Islet precursor cell (in vitro differentiated cells): ENCODE measurements at regions not wholly inside any gene's neighbourhood (a gene's known extent, or its start where the extent isn't known, plus 50 kb on each side); places are given as distances from the start of the nearest gene placed in this dataset.
"Not testable (repeated sequence)": the region's sequence is repeated elsewhere in the genome, so short reads cannot be mapped to it uniquely, and the experiment has no call there.

ENCODE experiments used
- DNase-seq: peaks from one replicate; pipeline ENCODE4 v3.0.0-alpha.2; 2018

DNA sequence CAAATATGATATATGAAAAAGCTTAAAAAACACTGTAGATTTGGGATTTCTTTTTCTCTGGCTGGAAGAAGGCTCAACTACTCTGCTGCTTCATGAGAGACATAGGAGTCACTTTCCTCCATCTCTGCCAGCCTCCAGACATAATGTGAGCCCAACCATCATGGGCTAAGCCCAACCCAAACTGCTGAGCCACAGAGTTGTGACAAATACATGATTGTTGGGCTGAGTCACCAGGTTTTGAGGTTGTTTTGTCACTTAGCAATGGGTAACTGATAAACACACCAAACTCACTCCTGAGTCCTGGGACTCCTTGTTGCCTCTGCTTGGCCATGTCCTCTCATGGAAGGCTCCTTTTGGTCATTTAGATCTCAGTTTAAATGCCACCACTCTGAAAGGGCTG lies 381.8 kb upstream of the FZD8 start:
- DNase-seq: peak; percentile 91

DNA sequence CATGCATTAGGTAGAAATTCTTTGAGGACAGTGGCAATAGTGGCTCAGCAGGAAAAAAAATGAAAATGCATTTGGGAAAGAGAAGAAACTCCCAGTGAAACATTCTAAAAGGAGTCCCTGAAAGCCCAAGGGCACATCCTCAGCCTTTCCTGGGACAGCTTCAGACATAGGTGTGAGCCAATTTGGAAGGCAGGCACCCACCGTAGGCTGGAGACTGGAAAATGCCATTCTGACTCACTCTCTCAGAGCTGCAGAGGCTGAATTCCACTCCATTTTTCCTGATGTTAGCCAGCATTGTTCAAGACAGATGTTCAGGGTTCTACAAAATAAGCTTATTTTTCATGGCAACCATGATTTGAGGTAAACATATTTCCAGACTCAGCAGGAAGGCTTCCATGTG lies 379.0 kb upstream of the FZD8 start:
- peak; percentile 85 for DNase-seq

DNA sequence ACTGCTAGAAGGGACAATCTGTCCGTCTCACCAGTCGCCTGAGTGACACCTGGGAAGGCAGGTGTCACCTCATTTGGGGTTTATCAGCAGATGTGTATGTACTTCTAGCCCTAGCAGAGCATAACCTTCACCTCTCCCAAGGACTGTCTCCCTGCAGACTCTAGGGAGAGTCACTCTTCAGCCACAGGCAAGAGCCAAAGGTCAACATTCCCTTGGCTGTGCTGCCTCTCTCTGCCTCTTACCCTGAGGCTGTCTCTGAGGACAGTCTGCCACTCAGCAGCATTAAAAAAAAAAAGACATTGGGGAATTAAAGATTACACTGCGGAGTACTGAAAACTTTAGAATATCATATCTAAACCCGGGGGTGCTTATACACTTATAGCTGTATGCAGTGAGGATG lies 377.7 kb upstream of the FZD8 start:
- DNase-seq: peak; percentile 74

DNA sequence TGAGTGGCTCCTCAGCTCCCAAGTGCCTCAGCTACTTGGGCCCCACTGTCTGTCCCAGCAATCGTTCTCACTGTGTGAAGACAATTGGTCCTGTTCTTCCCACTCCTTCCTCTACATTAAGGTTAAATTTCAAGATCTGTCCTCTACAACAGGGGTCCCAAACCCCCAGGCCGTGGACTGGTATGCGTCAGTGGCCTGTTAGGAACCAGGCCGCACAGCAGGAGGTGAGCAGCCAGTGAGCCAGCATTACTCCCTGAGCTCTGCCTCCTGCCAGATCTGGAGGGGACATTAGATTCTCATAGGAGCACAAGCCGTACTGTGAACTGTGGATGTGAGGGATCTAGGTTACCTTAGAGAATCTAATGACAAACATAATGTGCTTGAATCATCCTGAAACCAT lies 376.9 kb upstream of the FZD8 start:
- DNase-seq: peak; percentile 87

DNA sequence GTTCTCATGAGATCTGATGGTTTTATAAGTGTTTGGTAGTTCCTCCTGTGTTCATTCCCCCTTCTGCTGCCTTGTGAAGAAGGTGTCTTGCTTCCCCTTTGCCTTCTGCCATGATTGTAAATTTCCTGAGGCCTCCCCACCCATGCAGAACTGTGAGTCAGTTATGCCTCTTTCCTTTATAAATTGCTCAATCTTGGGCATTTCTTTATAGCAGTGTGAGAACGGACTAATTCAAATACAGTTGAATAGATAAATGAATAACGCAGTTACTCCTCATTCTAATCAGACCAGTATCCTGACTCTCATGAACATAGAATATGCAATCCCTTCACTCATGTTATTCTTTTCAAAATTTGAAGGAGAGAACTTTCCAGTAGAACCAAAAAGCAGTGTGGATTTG lies 375.0 kb upstream of the FZD8 start:
- no peak for DNase-seq

DNA sequence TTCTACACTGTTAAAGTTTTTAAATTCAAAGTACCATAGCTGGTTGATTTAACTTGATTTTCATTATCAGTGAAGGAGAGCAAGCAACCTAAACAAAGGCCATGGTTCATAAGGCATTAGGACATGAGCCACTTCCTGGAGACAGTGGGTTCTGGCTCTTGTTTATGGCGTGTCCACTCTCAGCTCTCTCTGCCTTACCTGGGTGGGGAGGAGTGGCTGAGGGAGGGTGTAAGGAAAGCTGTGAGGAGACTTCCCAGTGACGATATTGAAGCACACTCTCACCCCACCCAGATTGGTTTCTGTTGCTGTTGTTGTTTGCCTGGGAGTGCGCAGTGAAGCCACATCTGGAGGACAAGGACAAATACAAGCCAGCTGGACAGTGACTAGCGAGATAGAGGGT lies 365.3 kb upstream of the FZD8 start:
- no peak for DNase-seq

DNA sequence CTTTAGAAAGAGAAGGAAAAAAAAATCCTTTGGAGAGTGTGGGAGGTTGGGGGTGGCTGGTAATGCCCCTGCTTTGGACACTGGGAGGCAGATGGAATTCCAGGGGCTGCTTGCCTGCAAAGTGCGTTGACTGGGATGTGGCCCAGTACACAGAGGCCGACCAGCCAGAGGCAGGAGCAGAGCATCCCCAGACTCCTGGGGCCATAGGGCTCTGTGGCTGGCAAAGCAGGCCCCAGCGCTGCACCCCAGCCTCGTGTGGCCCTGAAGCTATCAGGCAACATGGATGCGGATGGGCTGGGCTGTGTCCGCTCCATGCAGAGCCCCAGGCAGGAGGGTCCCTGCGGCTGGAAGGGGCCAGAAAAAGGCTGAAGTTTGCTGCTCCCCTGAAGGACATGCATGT lies 361.6 kb upstream of the FZD8 start:
- no peak for DNase-seq

DNA sequence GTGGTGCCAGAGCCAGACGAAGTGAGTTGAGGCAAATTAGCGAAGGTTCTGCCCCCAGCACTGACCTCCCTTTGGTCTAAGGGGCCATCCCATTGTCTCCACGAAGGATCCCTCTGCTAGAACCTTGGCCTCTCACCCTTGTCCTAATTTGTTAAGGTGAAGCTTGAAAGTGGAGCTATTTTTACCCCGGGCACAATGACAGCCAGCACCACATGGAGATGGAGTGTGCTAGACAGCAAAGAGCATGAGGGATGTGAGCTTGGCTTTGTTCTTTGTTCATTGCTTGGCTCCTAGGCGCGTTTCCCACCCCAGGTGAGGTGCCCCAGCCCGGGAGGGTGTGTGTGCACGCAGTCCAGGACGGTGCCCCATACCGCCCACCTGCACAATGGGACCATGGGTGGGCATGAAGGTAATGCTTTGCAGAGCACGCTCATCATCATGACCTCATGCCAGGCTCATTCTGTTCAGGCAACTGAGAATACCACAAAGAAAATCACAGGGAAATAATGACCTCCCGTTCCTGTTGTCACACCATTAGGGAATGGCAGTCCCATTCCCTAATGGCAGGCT lies 361.0 kb upstream of the FZD8 start:
- DNase-seq: no peak

DNA sequence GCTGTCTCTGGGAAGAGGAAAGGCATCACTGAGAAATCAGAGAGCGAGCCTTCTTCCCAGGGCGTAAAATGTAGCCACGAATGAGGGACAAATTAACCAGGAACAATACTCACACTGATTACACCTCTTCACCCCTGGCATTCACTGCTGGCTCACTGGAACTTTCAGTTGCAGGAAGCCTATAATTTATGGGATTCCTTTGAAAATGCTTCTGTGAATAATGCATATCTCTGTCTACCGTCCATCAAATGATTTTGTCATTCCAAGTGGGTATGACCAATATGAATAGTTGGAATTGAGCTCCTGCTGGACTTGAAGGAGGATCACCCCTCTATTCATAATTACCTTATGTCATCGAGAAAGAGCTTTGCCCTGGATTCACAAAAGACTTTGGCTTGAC lies 360.3 kb upstream of the FZD8 start:
- DNase-seq: no peak

DNA sequence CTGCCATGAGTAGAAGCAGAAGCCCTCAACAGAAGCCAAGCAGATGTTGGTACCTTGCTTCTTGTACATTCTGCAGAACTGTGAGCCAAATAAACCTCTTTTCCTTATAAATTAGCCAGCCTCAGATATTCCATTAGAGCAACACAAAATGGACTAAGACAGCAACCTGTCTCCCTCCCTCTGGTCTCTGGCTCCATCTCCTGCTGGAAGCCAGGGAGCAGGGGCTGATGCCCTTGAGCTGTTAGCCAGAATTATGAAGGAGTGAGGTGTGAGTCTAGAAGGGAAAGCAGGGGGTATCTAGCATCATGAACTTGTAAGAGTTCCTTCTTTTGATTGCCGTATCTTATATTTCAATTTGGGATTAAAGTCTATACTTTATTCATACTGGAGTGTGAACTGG lies 358.7 kb upstream of the FZD8 start:
- not testable (repeated sequence) for DNase-seq

DNA sequence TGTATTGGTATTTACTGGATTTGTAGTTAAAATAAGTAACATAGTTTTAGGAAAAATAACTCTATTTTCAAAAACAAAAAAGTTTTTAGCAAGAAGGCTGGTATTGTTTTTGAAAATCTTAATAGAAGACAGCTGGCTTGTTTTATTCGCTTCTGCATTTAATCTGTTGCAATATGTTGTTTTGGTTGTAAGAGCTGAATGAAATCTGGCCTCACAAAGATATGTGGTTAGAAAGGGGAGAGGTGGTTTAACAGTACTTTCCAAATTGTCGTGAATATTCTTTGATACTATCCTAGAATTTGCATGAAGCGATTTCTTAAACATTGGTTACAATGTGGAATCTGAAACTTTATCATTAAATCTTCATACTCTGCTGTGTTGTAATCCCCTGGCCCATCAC lies 355.9 kb upstream of the FZD8 start:
- DNase-seq: no peak

DNA sequence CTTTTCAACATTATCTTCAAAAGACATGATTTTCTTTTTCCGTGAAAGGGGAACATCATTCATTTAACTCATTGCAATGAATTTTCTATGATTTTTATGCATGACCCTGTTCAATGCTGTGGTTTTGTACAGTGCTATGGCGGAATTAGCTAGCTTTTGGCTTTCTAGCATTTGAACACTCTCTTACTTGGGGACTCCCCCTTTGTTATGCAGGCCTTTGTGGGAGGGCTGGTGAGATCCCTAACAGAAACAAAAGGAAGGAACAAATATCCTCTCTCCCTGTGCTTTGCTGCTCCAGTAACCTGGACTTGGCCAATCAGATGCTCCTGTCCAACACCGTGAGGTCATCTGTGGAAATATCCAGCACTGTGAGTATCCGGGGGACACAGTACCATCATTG lies 353.4 kb upstream of the FZD8 start:
- no peak for DNase-seq

DNA sequence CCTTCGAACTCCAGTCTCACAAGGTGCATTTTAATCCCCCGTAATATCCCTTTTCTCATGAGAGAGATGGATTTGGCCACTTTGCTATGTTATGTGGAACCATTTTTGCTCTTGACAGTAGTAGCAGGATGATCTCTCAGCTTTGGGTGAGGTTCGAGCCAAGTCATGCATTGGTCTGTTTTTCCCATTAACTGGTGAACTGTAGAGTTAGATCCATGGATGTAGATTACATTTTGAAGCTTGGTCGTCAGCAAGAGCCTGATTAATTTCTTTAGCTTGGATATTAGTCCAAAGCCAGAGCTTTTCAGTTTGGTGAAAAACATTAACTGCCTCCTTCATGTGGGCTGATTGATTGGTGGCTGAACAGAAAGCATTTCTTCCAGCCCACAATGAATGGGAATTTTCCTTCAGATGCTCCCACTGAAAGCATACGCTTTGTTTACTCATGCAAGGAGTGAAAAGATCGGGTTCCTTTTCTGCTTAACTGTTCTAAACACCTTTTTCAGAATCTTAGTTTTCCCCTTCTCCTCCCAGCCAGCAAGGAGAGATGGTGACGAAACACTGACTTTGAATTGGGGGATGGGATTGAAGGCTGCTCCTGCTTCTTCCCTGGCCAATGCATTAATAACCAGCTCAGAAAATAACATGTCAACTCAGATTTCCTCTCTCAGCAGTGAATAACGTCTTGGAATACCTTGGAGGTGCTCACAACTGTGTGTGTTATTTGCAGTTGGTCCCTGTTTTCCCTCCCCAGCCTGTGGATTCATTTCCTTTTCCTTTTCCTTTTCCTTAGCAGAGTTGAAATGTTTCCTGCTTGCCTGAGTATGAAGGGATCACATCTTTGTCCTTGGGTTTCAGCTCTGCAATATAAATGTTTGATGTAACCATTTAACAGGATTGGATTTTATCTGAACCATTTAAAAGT lies 351.8 kb upstream of the FZD8 start:
- no peak for DNase-seq

DNA sequence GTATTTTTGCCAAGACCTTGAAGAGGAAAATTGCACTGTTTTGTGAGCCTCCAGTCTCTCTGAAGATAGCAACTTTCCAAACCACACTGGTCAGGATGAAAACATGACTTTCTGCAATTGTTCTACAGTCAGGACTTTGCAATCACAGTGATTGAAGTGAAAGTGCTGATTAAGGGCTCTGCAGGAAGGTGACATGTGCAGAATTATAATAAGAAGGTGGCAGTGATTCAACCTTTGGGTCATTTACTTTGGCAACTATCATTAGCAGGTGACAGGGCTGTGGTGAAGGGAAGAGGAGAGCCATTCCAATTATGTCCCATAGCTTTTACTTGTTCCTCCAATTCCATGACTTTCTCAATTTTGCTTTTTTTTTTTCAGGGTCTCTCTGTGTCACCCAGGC lies 350.0 kb upstream of the FZD8 start:
- no peak for DNase-seq

DNA sequence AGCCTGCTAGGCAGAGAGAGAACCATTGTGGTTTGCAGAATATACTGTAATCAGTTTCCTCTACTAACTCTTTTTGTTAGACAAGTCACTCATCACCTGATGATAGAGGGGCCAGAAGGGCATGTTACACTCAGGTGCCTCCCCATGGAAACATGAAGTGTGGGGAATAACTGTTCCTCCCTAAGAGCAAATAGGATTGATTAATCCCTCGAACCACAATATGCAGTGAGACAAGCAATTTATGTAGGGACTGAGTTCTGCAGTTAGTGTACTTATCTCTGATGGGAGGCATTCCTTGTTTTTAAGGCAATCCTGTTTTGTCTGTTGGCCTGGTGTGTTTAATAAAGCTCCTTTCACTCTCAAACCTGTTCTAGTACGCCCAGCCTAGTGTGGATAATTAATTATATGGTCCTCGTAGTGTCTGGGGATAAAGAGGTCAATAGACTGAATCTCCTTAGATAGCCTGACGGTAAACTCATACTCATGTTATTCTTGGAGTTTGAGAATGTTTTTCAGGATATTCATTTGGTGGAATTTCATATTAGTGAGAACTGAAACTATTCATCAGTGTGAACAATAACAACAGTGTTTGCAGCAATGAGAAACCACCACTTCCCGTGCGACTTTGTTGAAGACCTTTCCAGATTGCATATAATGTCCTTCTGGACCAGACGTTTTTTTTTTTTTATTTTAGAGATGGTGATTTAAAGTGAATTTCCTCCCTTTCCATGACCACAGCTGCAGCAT lies 344.8 kb upstream of the FZD8 start:
- no peak for DNase-seq

DNA sequence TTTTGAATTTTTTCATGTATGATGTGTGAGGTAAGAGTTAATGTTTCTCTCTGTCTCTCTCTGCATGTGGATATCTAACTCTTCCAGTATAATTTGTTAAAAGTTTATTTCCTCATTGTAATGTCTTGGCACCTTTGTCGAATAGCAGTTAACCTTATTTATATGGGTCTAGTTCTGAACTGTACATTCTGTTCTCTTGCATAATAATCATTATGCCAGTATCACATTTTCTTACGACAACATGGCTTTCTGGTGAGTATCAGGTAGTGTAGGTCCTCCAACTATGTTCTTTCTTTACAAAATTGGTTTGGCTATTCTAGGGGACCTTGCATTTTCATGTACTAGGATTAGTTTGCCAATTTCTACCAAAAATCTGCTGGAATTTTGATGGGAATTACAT lies 337.0 kb upstream of the FZD8 start:
- no peak for DNase-seq

DNA sequence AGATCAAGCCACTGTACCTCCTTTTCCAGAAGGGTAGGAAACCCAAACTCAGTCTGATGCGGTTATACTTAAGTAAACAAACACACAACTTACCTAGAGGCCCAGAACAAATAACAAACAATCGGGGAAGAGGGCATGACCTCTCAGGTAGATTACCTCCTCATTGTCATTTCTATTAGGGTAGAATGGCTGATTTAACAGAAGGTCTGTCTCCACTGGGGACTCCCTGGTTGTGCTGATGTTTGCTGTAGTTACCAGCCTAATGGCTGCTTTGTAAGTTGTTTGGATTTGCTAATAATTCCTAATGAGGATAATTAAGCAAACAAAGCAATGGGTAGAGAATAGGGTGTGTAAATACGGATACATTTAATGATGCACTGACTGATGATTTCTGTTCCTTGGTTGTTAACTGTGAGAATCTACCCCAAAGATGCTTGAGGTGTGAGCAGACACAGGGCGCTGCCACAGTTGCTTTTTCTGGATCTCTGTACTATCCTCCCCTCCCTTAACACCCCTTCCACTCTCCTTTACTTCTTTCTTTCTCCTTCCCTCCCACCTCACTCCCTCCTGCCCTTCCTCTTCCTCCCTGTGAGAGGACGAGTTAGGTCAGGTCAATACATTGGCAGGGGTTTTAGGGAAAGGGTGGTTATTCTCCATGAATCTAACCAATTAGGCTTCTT lies 332.0 kb upstream of the FZD8 start:
- DNase-seq: not testable (repeated sequence)

DNA sequence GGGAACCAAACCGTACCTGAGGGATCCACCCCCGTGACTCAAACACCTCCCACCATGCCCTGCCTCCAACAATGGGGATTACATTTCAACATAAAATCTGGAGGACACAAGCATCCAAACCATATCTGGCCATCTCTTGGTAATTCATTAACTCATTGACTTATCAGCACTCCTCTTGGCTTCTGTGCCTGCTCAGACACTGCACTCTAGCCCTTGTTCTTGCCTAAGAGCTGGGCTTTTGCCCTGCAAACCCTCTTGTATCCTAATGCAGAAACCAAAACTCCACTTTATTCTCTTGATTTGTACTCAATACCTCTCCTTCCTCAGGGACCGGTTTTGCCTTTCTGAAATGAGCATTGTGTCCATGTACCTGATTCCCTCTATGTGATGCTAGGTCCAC lies 330.2 kb upstream of the FZD8 start:
- no peak for DNase-seq

DNA sequence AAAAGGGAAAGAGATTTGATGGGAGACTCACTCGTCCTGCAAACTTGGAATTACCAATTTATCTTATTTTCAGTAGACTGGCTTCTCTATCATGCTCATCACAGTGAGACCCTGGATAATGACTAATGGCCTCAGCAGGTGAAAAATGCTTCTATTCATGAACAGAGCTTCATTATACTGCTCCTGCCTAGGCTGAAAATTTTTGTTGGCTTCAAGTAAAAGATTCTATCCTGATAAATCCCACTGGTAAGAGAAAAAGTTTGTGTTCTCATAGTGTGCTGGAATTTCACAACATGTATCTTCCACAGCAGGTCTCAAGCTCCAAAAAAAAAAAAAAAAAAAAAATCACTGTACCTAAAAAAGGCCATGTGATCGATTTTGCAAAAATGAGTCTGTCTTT lies 329.3 kb upstream of the FZD8 start:
- DNase-seq: no peak

DNA sequence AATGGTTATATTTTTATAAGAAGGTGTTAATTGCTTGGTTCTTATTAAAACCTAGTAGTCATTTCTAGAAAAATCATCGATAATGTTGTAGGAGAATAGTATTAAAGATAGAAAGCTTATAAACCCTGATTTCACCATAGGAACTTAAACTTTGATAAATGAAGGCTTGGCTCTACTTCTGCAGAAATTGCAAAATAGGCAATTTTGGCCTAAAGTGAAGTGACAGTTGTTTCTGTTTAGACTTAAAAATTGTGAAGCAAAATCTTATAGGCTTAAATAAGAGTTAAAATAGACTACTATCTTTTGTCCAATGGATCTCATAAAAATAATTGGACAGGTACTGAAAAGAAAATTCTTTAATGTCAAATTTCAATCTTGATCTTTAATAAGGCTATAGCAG lies 321.6 kb upstream of the FZD8 start:
- no peak for DNase-seq

DNA sequence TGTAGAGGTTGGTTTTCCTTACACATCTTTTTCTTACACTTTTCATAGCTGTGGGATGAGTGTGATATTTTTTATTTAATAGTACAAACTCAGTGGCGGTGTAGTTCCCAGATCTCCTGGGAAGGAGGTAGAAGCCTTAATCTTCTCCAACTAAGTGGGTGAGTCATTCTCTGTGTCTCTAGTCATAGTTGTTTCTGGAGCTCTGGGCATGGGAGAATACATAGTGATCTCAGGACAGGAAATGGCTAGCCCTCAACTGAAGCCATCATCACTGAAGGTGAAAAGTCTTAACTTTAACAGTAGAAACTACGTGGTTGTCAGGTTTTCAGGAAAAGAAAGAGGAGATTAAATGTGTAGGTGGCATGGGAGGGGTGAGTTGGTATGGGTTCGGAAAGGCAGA lies 319.4 kb upstream of the FZD8 start:
- DNase-seq: peak; percentile 61

DNA sequence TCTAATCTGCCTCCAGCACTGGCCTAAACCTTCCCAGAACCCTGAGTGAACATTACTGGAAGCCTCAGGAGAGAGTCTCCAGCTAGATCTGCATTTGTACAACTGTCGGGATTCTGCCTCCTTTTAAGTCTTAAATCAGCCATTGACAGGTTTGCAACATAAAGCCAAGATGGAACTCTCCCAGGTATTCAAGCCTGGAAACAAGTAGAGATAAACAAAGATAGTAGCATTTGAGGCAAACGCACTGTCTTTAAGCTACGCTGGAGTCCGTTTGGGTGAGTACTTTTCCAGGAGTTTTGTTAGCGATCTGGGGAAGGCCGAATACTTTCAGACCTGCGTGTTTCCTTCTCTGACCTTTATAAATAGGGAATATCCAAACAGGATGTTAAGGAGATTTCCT lies 317.2 kb upstream of the FZD8 start:
- DNase-seq: no peak

DNA sequence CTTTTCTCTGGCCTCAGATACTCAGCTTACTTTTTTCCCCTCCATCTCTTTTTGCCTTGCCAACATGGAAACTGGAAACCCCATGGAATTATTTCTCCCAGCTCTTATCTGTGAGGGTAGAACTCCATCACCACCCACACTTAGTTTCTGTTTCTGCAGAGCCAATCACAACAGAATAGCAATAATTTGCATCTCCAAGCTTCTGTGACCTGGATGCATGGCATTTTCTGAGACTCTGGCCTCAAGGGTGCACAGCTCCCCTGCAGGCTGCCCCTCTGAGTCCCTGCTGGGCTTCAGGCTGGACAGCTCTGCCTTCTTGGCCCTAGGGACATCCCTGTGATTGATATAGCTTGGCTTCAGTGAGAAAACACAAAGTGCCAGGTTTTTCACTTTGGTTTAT lies 316.5 kb upstream of the FZD8 start:
- DNase-seq: not testable (repeated sequence)

DNA sequence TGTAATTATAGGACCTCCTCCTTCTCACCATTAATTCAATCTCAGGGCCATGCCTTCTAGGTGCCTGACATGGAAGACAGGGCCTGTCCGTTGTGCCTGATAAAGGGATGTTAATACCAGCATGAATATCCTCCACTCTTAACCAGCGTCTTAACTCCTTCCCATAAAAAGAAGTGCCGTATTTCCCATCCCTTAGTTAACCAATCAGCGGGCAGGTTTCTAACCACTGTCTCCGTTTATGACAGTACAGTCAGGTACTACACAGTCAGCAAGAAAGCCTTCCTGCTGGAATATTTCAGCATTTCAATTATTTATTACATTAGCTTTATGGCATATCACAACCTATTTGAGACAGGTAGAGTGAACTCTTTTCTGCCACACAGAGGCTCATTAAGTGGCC lies 308.6 kb upstream of the FZD8 start:
- no peak for DNase-seq
